ENCODE measurements at regions not wholly inside any gene's neighbourhood (a gene's known extent, or its start where the extent isn't known, plus 50 kb on each side); places are given as distances from the start of the nearest gene placed in this dataset.
A peak's percentile ranks its signal among the peaks of the same experiment; 100 is the strongest.
"Not testable (repeated sequence)": the region's sequence is repeated elsewhere in the genome, so short reads cannot be mapped to it uniquely, and the experiment has no call there.

- not testable (repeated sequence) for H2AFZ ChIP-seq (ENCODE audit: low read depth, low read length, severe bottlenecking); H3K79me2 ChIP-seq (ENCODE audit: insufficient read depth, low read length); H4K20me1 ChIP-seq (ENCODE audit: low read depth, low read length); H3K4me3 ChIP-seq (ENCODE audit: insufficient read depth, low read length, poor library complexity, severe bottlenecking); H3K9ac ChIP-seq (ENCODE audit: low read length); H3K9me2 ChIP-seq (replicated peaks; ENCODE audit: insufficient read depth, low read length); H3K9me3 ChIP-seq (ENCODE audit: insufficient read depth, low read length); H3K27ac ChIP-seq (ENCODE audit: low read depth, low read length); H3F3A ChIP-seq (ENCODE audit: insufficient read depth); H3K27me3 ChIP-seq (ENCODE audit: low read length); H3K4me2 ChIP-seq (ENCODE audit: low read depth, low read length, poor library complexity, severe bottlenecking); H3K36me3 ChIP-seq (ENCODE audit: low read length)
These were observed 56.6 kb upstream of the ASNS start for GRCh38 chr7:97928844-97929243.

GRCh38 chr7:97927790-97928748 is 55.9 kb upstream of the ASNS start:
- peak overlapping the region; percentile 31 for H3K4me2 ChIP-seq (ENCODE audit: low read depth, low read length, poor library complexity, severe bottlenecking)
- H2AFZ ChIP-seq (ENCODE audit: low read depth, low read length, severe bottlenecking); H3K9me2 ChIP-seq (replicated peaks; ENCODE audit: insufficient read depth, low read length); H3K27ac ChIP-seq (ENCODE audit: low read depth, low read length); H4K20me1 ChIP-seq (ENCODE audit: low read depth, low read length); H3F3A ChIP-seq (ENCODE audit: insufficient read depth); H3K9ac ChIP-seq (ENCODE audit: low read length); H3K27me3 ChIP-seq (ENCODE audit: low read length); H3K4me3 ChIP-seq (ENCODE audit: insufficient read depth, low read length, poor library complexity, severe bottlenecking); H3K36me3 ChIP-seq (ENCODE audit: low read length); H3K79me2 ChIP-seq (ENCODE audit: insufficient read depth, low read length); H3K9me3 ChIP-seq (ENCODE audit: insufficient read depth, low read length): not testable (repeated sequence)
- TF ChIP-seq CTCF (IDR thresholded peaks at IDR 0.05; ENCODE audit: insufficient read depth, low read length, poor library complexity, severe bottlenecking), result peak; percentile 61

Data from SU-DHL-6 (cell line).